Neural crest cell (in vitro differentiated cells): ENCODE measurements at regions not wholly inside any gene's neighbourhood (a gene's known extent, or its start where the extent isn't known, plus 50 kb on each side); places are given as distances from the start of the nearest gene placed in this dataset.

Source experiments
- DNase-seq: peaks from one replicate; pipeline ENCODE4 v3.0.0; 2021; ENCODE audit warnings: low read depth, mixed read lengths, low spot score
- H3K27ac Mint-ChIP-seq: one replicate; pipeline ENCODE4 v1.8.0; 2021; ENCODE audit warnings: mild to moderate bottlenecking, mixed read lengths; ENCODE audit not compliant: unreplicated experiment
- H3K27me3 Mint-ChIP-seq: 2 replicates; pipeline ENCODE4 v1.8.0; 2021; ENCODE audit warnings: low read depth, mild to moderate bottlenecking, mixed read lengths
- H3K36me3 Mint-ChIP-seq: 2 replicates; pipeline ENCODE4 v1.8.0; 2021; ENCODE audit warnings: low read depth, mild to moderate bottlenecking, mixed read lengths
- H3K4me1 Mint-ChIP-seq: 2 replicates; pipeline ENCODE4 v1.8.0; 2021; ENCODE audit warnings: mixed read lengths
- H3K4me3 Mint-ChIP-seq: one replicate; pipeline ENCODE4 v1.8.0; 2021; ENCODE audit warnings: mild to moderate bottlenecking, mixed read lengths
- H3K9me3 Mint-ChIP-seq: 2 replicates; pipeline ENCODE4 v1.8.0; 2021; ENCODE audit warnings: mixed read lengths
- TF ChIP-seq, protein P1 (sequence below): fragments of 200-600 bp; sonication (generic); conservative IDR thresholded peaks from 2 replicates; pipeline ENCODE4 v1.5.0; 2021; ENCODE audit warnings: antibody characterized with exemption, mild to moderate bottlenecking

DNA sequence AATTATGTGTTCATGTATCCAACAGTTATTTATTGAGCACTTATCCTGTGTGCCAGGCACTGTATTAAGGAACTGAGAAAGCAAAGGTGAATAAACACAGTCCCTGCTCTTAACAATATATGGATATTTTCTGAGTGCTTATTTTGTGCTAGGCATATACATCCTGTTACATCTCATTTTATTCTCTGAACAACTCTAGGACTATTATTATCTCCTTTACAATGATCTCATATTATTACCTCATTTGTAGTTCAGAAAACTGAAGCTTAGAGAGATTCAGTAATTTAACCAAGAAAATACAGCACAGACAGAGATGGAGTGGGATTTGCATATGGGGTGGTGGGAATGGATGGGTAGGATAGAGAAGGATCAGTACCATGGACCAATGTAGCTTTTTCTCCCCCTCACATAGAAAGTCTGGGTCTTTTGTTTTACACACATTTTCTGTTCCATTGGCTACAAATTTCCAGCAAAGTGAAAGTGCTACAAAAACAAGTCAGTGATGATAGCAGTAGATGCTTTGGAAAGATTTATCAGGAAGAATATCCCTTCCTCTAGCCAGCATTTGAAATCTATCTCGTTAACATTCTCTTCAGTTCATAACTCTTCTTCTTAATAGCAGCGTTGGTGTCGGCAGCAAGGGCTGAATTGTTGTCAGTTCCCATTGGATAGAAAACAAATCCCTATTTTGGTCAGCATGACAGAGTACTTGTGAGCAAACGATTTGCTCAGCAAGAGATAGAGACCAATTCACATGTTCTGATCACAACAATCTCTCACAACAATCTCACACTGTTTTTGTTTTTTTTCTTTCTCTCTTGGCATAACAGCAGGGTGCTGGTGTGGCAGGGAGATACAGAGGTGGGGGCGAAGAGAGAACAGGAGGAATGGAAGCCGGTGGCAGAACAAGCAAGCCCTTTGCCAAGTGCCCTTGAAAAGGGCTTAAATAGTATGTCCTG lies 102.2 kb upstream of the KCTD1 start:
- Mint-ChIP-seq H3K36me3 (no peaks in the 10 kb centered on the region), H3K4me1 (peaks cover 31% of the 10 kb centered on the region), H3K9me3 (no peaks in the 10 kb centered on the region), H3K27ac (no peak overlapping the region), H3K4me3 (no peak overlapping the region), H3K27me3 (no peaks in the 10 kb centered on the region)
- DNase-seq: no peak
- TF ChIP-seq, protein P1, sequence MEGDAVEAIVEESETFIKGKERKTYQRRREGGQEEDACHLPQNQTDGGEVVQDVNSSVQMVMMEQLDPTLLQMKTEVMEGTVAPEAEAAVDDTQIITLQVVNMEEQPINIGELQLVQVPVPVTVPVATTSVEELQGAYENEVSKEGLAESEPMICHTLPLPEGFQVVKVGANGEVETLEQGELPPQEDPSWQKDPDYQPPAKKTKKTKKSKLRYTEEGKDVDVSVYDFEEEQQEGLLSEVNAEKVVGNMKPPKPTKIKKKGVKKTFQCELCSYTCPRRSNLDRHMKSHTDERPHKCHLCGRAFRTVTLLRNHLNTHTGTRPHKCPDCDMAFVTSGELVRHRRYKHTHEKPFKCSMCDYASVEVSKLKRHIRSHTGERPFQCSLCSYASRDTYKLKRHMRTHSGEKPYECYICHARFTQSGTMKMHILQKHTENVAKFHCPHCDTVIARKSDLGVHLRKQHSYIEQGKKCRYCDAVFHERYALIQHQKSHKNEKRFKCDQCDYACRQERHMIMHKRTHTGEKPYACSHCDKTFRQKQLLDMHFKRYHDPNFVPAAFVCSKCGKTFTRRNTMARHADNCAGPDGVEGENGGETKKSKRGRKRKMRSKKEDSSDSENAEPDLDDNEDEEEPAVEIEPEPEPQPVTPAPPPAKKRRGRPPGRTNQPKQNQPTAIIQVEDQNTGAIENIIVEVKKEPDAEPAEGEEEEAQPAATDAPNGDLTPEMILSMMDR: no peak

DNA sequence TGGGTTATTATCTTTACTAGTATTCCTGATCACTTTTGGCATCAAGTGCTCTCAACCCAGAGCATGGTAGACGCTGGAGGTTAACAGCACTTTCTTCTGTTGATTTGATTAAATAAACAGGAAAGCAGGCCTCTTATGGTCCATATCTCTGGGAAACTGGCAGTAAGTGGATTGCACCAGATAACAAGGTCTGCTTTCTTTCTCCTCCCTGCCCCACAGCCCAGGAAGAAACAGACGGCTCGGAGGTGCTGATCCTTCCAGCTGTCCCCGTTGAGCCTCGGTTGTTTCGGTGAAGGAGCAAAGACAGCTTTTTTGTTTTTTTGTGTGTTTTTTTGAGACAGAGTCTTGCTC lies 100.8 kb upstream of the KCTD1 start:
- Mint-ChIP-seq H3K9me3 (no peaks in the 10 kb centered on the region), H3K27me3 (no peaks in the 10 kb centered on the region), H3K27ac (no peak overlapping the region), H3K4me1 (peaks cover 17% of the 10 kb centered on the region), H3K4me3 (no peak overlapping the region), H3K36me3 (no peaks in the 10 kb centered on the region)
- TF ChIP-seq, protein P1: no peak
- DNase-seq: no peak

DNA sequence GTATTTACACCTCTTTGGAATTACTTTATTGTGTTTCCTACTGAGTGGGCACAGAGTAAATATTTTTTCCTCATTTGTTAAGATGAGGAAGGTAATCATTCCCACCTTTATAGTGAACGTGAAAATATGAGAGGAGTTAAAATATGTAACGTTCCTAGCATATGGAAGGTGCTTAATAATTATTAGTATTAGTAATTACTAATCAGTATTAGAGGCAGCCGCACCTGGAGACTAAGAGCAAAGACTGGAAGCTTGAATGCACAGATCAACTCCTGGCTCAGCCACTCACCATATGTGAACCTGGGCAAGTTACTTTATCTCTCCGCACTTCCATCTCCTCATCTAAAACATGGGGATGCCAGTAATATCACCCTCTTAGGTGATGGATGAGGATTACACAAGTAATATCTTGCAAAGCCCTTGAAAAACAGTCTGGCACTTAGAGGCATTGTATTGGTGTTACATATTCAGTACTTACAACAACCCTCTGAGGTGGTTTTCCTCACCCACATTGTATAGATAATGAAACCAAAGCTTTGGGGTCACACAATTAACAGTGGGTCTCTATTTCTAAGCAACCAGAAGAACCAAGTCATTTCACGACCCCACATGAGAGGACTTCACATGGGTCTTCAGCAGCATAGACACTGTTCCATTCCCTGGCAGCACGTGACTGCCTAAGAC lies 100.3 kb upstream of the KCTD1 start:
- H3K27me3 Mint-ChIP-seq: no peaks in the 10 kb centered on the region
- TF ChIP-seq, protein P1: no peak
- no peaks in the 10 kb centered on the region for H3K9me3 Mint-ChIP-seq
- H3K4me1 Mint-ChIP-seq: peaks cover 15% of the 10 kb centered on the region
- H3K4me3 Mint-ChIP-seq: no peak overlapping the region
- no peaks in the 10 kb centered on the region for H3K36me3 Mint-ChIP-seq
- no peak for DNase-seq
- no peak overlapping the region for H3K27ac Mint-ChIP-seq

DNA sequence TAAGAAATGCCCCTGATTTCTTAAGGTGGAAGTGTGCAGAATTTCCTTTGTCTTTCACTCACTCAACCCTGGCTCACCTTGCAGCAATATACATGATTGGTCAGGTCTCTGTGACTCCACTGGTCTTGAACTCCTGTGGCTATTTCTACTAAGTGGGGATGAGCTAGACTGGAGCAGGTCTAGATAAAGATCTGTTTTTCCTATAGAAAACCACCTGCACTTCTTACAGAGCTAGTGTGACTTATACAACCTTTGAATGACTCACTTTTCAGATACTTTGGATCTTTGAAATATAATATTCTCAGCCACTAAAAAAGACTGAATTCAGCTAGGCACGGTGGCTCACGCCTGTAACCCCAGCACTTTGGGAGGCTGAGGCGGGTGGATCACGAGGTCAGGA lies 98.5 kb upstream of the KCTD1 start:
- H3K9me3 Mint-ChIP-seq: no peaks in the 10 kb centered on the region
- no peak overlapping the region for H3K27ac Mint-ChIP-seq
- H3K4me1 Mint-ChIP-seq: peaks cover 9% of the 10 kb centered on the region
- no peaks in the 10 kb centered on the region for H3K27me3 Mint-ChIP-seq
- DNase-seq: no peak
- no peak overlapping the region for H3K4me3 Mint-ChIP-seq
- TF ChIP-seq, protein P1: no peak
- H3K36me3 Mint-ChIP-seq: no peaks in the 10 kb centered on the region

DNA sequence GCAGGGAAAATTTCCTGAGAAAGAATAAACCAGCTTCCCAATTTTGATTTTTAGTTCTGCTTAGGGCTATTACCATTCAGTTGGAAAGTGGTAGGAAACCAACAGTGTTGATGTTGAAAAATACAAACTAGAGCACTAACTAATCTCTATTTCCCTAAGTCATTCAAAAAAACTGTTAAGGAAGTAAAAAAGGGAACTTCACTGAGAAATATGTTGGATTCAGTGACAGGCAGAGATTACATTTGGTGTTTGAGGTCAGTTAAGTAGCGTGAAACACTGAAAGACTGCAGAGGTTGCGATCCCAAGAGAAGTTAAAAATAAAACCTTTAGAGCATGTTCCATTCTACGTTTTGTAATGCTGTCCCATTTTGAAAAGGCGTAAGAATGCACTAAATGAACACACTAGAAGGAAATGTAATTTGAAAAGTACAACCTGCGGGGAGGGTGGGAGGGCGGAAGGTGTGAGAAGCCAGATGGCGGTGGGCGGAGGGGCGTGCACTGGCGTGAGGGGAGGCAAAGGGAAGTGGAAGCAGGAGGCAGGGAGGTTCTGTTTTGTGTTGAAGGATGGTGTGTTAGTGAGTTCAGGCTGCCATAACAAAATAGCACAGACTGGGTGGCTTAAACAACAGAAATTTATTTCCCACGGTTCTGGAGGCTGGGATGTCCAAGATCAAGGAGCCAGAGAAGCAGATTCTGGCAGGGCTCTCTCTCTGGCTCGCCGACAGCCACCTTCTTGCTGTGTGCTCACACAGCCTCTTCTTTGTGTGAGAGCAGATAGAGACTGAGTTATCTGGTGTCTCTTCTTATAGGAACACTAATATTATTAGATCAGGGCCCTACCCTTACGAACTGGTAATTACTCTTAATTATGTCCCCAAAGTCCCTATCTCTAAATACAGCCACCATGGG lies 94.3 kb upstream of the KCTD1 start:
- Mint-ChIP-seq H3K27me3 (no peaks in the 10 kb centered on the region), H3K4me1 (peaks cover 4% of the 10 kb centered on the region), H3K36me3 (no peaks in the 10 kb centered on the region), H3K27ac (no peak overlapping the region), H3K9me3 (no peaks in the 10 kb centered on the region), H3K4me3 (no peak overlapping the region)
- no peak for DNase-seq
- TF ChIP-seq, protein P1: no peak
